Mesendoderm (in vitro differentiated cells): ENCODE measurements at regions not wholly inside any gene's neighbourhood (a gene's known extent, or its start where the extent isn't known, plus 50 kb on each side); places are given as distances from the start of the nearest gene placed in this dataset.

Source experiments
- DNase-seq: peaks from one replicate; pipeline ENCODE4 v3.0.0; 2013
- H2AK5ac ChIP-seq: 2 replicates; pipeline ENCODE4 v1.6.1; 2013; ENCODE audit warnings: low read length, inconsistent platforms
- H2BK120ac ChIP-seq: 2 replicates; pipeline ENCODE4 v1.6.1; 2013; ENCODE audit warnings: low read depth, mild to moderate bottlenecking, low read length, moderate library complexity, mixed read lengths
- H2BK15ac ChIP-seq: replicated peaks from 2 replicates; pipeline ENCODE4 v1.6.1; 2013; ENCODE audit warnings: low read depth, mild to moderate bottlenecking, moderate library complexity
- H2BK5ac ChIP-seq: 2 replicates; pipeline ENCODE4 v1.6.1; 2013; ENCODE audit warnings: low read length, inconsistent platforms
- H3K18ac ChIP-seq: 2 replicates; pipeline ENCODE4 v1.6.1; 2013; ENCODE audit warnings: mild to moderate bottlenecking, low read length, mixed read lengths
- H3K23ac ChIP-seq: one replicate; pipeline ENCODE4 v1.6.1; 2013; ENCODE audit warnings: low read length
- H3K27ac ChIP-seq: 2 replicates; pipeline ENCODE4 v1.5.1; 2013; ENCODE audit warnings: low read depth, mild to moderate bottlenecking, inconsistent platforms, low read length, moderate library complexity
- H3K27me3 ChIP-seq: 2 replicates; pipeline ENCODE4 v1.6.1; 2013; ENCODE audit warnings: low read length, control low read depth, mild to moderate bottlenecking, inconsistent platforms; ENCODE audit not compliant: insufficient read depth, poor library complexity
- H3K36me3 ChIP-seq: 2 replicates; pipeline ENCODE4 v1.6.1; 2013; ENCODE audit warnings: low read length, inconsistent platforms; ENCODE audit not compliant: control insufficient read depth, insufficient read depth
- H3K4ac ChIP-seq: one replicate; pipeline ENCODE4 v1.6.1; 2013; ENCODE audit warnings: low read depth, mild to moderate bottlenecking, low read length, moderate library complexity
- H3K4me1 ChIP-seq: 2 replicates; pipeline ENCODE4 v1.6.1; 2013; ENCODE audit warnings: low read depth, low read length, inconsistent platforms; ENCODE audit not compliant: control insufficient read depth
- H3K4me2 ChIP-seq: 2 replicates; pipeline ENCODE4 v1.6.1; 2013; ENCODE audit warnings: low read length
- H3K4me3 ChIP-seq: 2 replicates; pipeline ENCODE4 v1.5.1; 2013; ENCODE audit warnings: mild to moderate bottlenecking, low read length
- H3K56ac ChIP-seq: one replicate; pipeline ENCODE4 v1.6.1; 2013; ENCODE audit warnings: low read length
- H3K79me1 ChIP-seq: 2 replicates; pipeline ENCODE4 v1.6.1; 2013; ENCODE audit warnings: low read length, inconsistent platforms
- H3K79me2 ChIP-seq: 2 replicates; pipeline ENCODE4 v1.6.1; 2013; ENCODE audit warnings: mild to moderate bottlenecking, low read length; ENCODE audit not compliant: control insufficient read depth, insufficient read depth
- H3K9ac ChIP-seq: 2 replicates; pipeline ENCODE4 v1.6.1; 2013; ENCODE audit warnings: low read length, inconsistent platforms
- H4K5ac ChIP-seq: one replicate; pipeline ENCODE4 v1.6.1; 2013; ENCODE audit warnings: low read length
- H4K8ac ChIP-seq: one replicate; pipeline ENCODE4 v1.6.1; 2013; ENCODE audit warnings: low read depth, mild to moderate bottlenecking, control low read depth, low read length, moderate library complexity
- WGBS: extraction: QIAGEN DNeasy Blood & Tissue Kit; methylation state at CpG from one replicate; pipeline ENCODE4 v1.1.7; 2013; ENCODE audit warnings: low lambda C conversion rate, missing lambda C conversion rate; ENCODE audit not compliant: insufficient coverage; ENCODE audit errors: extremely low coverage; 5-methylcytosine and 5-hydroxymethylcytosine counted together

DNA sequence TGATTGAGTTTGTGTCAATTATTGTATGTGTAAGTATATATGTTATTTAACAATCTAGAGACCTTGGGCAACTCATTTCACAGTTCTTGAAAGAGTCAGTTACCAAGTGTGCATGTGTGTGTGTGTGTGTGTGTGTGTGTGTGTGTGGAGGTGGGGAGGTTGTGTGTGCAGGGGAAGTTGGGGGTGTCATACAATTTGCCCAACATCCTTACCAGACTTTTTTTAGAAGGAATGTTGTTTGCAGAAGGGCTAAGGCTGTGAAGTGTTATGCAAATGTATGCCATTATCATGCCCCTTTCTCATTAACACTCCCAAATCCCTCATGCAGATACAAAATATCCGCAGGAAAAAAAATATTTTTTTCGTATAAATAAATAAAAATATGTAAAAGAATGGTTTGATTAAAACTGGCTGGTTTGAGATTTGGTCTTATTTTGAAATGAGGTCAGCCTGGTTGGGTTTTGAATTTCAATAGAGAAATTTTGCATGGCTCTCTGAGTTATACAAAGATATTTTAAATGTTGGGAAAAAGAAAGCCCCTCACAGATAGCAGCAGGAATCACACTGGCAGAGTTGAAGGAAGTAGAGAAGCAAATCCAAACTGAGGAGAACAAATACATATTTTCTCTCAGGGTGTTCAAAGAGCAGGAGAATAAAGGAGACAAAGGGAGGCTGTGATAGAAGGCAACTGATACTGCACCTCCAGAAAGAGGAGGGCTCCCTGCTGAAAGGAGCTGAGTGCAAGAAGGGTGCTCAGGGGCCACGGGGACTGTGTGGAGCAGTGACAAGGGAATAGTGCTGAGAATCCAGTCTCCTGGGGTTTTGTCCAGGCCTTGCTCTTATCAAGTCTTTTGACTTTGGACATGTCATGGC is 1365.5 kb upstream of the CELF4 start:
- H3K79me1 ChIP-seq: no peaks in the 10 kb centered on the region
- peak overlapping the region; percentile 0 for H3K18ac ChIP-seq
- no peak overlapping the region for H3K4me3 ChIP-seq
- H3K9ac ChIP-seq: no peak overlapping the region
- WGBS: no CpG with 5 or more reads among the region's 3 CpGs
- H3K27me3 ChIP-seq: no peaks in the 10 kb centered on the region
- H3K4me2 ChIP-seq: no peak overlapping the region
- H2BK120ac ChIP-seq: no peak overlapping the region
- no peak overlapping the region for H3K4ac ChIP-seq
- DNase-seq: peak; percentile 23
- peak overlapping the region; percentile 17 for H3K27ac ChIP-seq
- H3K79me2 ChIP-seq: no peaks in the 10 kb centered on the region
- no peak overlapping the region for H4K5ac ChIP-seq
- no peaks in the 10 kb centered on the region for H3K36me3 ChIP-seq
- H4K8ac ChIP-seq: no peak overlapping the region
- H3K56ac ChIP-seq: peak overlapping the region; percentile 20
- H2BK15ac ChIP-seq: no peak overlapping the region
- H3K4me1 ChIP-seq: peaks cover 4% of the 10 kb centered on the region
- H2AK5ac ChIP-seq: no peak overlapping the region
- no peak overlapping the region for H3K23ac ChIP-seq
- no peak overlapping the region for H2BK5ac ChIP-seq

DNA sequence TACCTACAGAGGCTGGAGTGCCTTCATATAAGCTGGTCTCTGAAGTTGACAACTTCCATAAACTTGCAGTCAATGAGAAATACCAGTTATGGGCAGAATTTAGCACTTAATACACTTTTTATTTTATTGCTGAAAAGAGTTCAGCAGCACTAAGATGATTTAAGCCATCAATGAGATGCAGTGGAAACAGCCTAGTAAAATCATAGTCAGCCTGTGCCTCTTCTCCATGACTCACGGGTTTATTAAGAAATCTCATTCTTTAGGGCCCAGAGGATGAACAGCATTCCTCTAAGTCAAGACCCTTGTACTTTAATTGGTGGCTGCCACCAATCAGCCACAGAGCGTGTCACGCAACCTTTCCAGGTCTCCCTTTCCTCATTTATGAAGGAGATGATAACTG is 1357.9 kb upstream of the CELF4 start:
- Histone ChIP-seq H2BK120ac (no peak overlapping the region), H3K4ac (no peak overlapping the region), H3K4me1 (no peaks in the 10 kb centered on the region), H3K27ac (no peak overlapping the region), H2BK5ac (no peak overlapping the region), H4K5ac (no peak overlapping the region), H4K8ac (no peak overlapping the region), H3K23ac (no peak overlapping the region), H3K9ac (no peak overlapping the region), H3K79me1 (no peaks in the 10 kb centered on the region), H3K36me3 (no peaks in the 10 kb centered on the region), H3K27me3 (no peaks in the 10 kb centered on the region), H3K56ac (no peak overlapping the region), H2BK15ac (no peak overlapping the region), H3K79me2 (no peaks in the 10 kb centered on the region), H2AK5ac (no peak overlapping the region), H3K4me3 (no peak overlapping the region), H3K18ac (no peak overlapping the region), H3K4me2 (no peak overlapping the region)
- WGBS: no CpG with 5 or more reads among the region's 3 CpGs
- DNase-seq: peak; percentile 21

GRCh38 chr18:38923126-38923525 is 1357.5 kb upstream of the CELF4 start:
- no peak overlapping the region for H3K4me2 ChIP-seq
- H3K18ac ChIP-seq: no peak overlapping the region
- H2BK5ac ChIP-seq: no peak overlapping the region
- H3K23ac ChIP-seq: no peak overlapping the region
- H3K56ac ChIP-seq: no peak overlapping the region
- no peak overlapping the region for H3K27ac ChIP-seq
- no peaks in the 10 kb centered on the region for H3K36me3 ChIP-seq
- no CpG with 5 or more reads among the region's 1 CpG for WGBS
- H3K27me3 ChIP-seq: no peaks in the 10 kb centered on the region
- DNase-seq: peak; percentile 90
- H3K9ac ChIP-seq: no peak overlapping the region
- H4K8ac ChIP-seq: no peak overlapping the region
- H3K79me1 ChIP-seq: no peaks in the 10 kb centered on the region
- H3K4ac ChIP-seq: no peak overlapping the region
- no peaks in the 10 kb centered on the region for H3K79me2 ChIP-seq
- no peak overlapping the region for H2AK5ac ChIP-seq
- H2BK15ac ChIP-seq: no peak overlapping the region
- H2BK120ac ChIP-seq: no peak overlapping the region
- no peaks in the 10 kb centered on the region for H3K4me1 ChIP-seq
- no peak overlapping the region for H3K4me3 ChIP-seq
- no peak overlapping the region for H4K5ac ChIP-seq

GRCh38 chr18:38909972-38910371 is 1344.4 kb upstream of the CELF4 start:
- H4K5ac ChIP-seq: no peak overlapping the region
- no peak overlapping the region for H2BK120ac ChIP-seq
- no peak overlapping the region for H3K4me2 ChIP-seq
- no peak overlapping the region for H3K4ac ChIP-seq
- H3K56ac ChIP-seq: no peak overlapping the region
- no peak overlapping the region for H3K23ac ChIP-seq
- no peak for DNase-seq
- no peak overlapping the region for H2AK5ac ChIP-seq
- no peak overlapping the region for H3K4me3 ChIP-seq
- no peak overlapping the region for H3K9ac ChIP-seq
- H3K79me2 ChIP-seq: no peaks in the 10 kb centered on the region
- no peaks in the 10 kb centered on the region for H3K36me3 ChIP-seq
- H3K4me1 ChIP-seq: no peaks in the 10 kb centered on the region
- H3K27me3 ChIP-seq: no peaks in the 10 kb centered on the region
- no CpG with 5 or more reads among the region's 2 CpGs for WGBS
- H2BK5ac ChIP-seq: no peak overlapping the region
- H3K79me1 ChIP-seq: no peaks in the 10 kb centered on the region
- H3K27ac ChIP-seq: no peak overlapping the region
- H2BK15ac ChIP-seq: no peak overlapping the region
- no peak overlapping the region for H4K8ac ChIP-seq
- H3K18ac ChIP-seq: no peak overlapping the region

GRCh38 chr18:38902796-38903195 is 1337.2 kb upstream of the CELF4 start:
- H3K4me3 ChIP-seq: no peak overlapping the region
- H3K23ac ChIP-seq: no peak overlapping the region
- WGBS: no CpG with 5 or more reads among the region's 2 CpGs
- no peaks in the 10 kb centered on the region for H3K79me1 ChIP-seq
- H3K27me3 ChIP-seq: no peaks in the 10 kb centered on the region
- H3K56ac ChIP-seq: no peak overlapping the region
- no peak overlapping the region for H2BK15ac ChIP-seq
- no peak overlapping the region for H3K18ac ChIP-seq
- no peak overlapping the region for H3K4ac ChIP-seq
- H3K4me1 ChIP-seq: no peaks in the 10 kb centered on the region
- H3K4me2 ChIP-seq: no peak overlapping the region
- H3K9ac ChIP-seq: no peak overlapping the region
- no peaks in the 10 kb centered on the region for H3K36me3 ChIP-seq
- no peak overlapping the region for H2BK120ac ChIP-seq
- H4K5ac ChIP-seq: no peak overlapping the region
- DNase-seq: no peak
- H4K8ac ChIP-seq: no peak overlapping the region
- no peak overlapping the region for H2AK5ac ChIP-seq
- H3K79me2 ChIP-seq: no peaks in the 10 kb centered on the region
- no peak overlapping the region for H2BK5ac ChIP-seq
- no peak overlapping the region for H3K27ac ChIP-seq

- no peaks in the 10 kb centered on the region for H3K79me2 ChIP-seq
- H3K9ac ChIP-seq: no peak overlapping the region
- H4K5ac ChIP-seq: no peak overlapping the region
- no peak overlapping the region for H3K27ac ChIP-seq
- no peak overlapping the region for H4K8ac ChIP-seq
- no peak overlapping the region for H3K23ac ChIP-seq
- H2BK15ac ChIP-seq: no peak overlapping the region
- no peak overlapping the region for H2AK5ac ChIP-seq
- H3K4me1 ChIP-seq: no peaks in the 10 kb centered on the region
- no peaks in the 10 kb centered on the region for H3K27me3 ChIP-seq
- DNase-seq: no peak
- H3K4me2 ChIP-seq: no peak overlapping the region
- no CpG with 5 or more reads among the region's 4 CpGs for WGBS
- H3K56ac ChIP-seq: no peak overlapping the region
- no peak overlapping the region for H3K4me3 ChIP-seq
- H3K18ac ChIP-seq: no peak overlapping the region
- no peaks in the 10 kb centered on the region for H3K36me3 ChIP-seq
- H3K4ac ChIP-seq: no peak overlapping the region
- H2BK120ac ChIP-seq: no peak overlapping the region
- no peak overlapping the region for H2BK5ac ChIP-seq
- H3K79me1 ChIP-seq: no peaks in the 10 kb centered on the region
Measured at GRCh38 chr18:38900445-38900844, 1334.8 kb upstream of the CELF4 start.
